ENCODE measurements at regions not wholly inside any gene's neighbourhood (a gene's known extent, or its start where the extent isn't known, plus 50 kb on each side); places are given as distances from the start of the nearest gene placed in this dataset.

DNA sequence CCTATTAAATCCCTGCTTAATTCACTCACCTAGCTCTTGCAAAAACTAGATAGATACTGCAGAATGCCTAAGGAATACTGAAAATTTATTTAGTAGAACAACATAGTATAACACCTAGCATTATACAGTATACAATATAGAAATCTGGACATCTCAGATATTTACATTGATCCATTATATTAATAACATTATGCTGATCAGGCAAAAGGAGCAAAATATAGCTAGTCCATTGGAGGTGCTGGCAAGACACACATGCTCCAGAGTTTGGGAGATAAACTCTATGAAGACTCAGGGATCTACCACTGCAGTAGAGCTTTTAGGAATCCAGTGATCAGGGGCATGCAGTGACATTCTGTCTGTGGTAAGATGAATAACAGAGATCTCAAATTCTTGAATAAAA, 357.6 kb downstream of the TBC1D4 start:
- no peak for DNase-seq

DNA sequence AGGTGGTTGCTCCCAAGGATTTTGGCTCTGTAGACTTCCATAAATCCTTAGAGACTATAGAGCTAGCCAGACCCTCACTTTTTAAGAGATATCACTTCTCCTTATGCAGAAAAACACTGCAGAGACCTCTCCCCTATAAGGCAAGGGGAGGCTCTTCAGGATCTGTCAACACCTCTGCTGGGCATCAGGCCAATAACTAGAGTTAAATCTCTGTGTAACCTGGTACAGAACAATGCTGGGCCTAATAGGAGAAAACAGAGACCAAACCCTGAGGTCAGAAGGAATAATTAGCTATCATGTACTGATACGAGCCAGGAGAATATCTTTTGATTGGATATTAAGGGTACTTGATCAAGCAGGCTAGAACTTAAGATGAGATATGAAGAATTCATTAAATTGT, 358.5 kb downstream of the TBC1D4 start:
- no peak for DNase-seq

GRCh38 chr13:75120085-75120484, 361.9 kb downstream of the TBC1D4 start:
- DNase-seq: no peak

- no peak for DNase-seq
Measured at GRCh38 chr13:75115171-75115570, 366.8 kb downstream of the TBC1D4 start.

DNA sequence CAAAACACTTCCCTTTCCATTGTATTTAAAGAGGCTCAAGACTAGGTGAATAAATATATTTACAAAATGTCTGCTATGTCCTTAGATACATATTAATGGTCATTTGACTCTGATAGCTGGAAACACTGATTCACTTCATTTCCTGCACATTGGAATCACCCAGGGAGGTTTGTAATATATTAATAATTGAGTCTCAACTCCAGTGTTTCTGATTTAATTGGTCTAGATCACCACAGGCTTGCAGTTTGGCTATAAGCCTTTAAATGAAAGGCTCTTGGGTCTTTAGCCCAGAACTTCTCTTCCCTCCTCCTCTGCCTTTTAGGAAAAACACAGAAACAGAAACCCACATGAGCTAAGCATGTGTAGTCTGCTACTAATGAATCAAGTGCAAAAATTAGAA, 378.0 kb downstream of the TBC1D4 start:
- DNase-seq: no peak

DNA sequence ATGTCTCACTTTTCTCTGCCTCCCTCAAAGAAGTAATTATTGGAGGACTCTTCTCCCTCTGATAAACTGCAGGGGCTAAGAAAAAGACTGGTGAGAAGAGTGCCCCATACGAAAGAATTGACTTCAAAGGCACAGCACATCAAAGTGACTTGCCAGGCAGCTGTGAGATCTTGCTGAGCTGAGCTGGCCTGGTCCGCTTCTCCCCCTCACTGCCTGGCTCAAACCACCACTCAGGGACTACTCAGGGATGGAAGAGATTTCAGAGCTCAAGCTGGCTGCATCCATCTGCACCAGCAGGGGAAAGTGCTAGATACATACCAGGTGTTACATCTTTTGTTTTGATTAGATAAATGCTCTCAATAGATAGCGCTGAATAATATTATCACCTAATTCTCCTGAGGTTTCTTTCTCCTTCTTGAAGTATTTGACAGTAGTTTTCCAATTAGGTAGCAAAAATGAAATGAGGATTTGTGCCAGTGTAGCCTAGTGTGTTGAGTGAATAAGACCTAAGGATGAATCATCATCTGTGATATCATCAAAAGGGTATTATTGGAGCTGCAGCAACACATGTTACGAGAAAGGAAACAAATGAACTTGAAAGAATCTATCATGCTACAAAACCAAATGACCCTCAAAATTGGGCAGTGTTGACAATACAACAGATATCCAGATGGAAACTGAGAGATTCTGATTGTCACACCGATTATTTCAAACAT, 379.8 kb downstream of the TBC1D4 start:
- DNase-seq: no peak

DNA sequence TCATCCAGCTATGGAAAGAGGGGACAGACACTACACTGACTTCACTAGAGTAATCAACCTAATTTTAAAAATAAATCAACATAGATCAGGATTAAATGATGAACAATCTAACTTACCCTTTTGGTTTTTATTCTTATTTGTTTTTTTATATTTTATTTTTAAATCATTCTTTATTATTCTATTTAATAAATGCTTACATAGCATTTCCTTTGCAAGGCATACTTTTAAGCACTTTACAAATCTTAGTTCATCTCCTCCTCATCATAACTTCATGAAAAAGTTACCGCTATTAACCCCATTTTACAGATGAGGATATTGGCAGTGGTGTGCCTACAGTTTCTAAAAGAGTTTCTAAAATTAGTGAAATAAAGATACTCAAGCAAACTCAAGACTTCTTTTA, 380.6 kb downstream of the TBC1D4 start:
- no peak for DNase-seq

DNA sequence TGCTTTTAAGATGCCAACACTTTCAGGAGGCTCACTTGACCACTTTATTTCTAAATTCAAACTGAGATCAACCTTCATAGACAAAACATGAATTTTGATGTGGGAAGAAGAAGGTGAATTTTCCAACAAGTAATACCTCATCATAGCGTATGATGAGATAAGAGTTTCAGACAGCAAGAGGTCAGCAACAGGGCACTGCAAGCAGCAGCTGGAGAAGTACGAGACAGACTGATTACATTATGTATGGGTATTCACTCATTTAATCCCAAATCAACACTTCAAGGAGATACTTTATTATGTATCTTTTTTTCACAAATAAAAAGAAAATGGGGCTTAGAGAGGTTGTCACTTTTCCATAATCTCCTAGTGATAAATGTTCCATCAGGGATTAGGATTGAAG, 389.8 kb downstream of the TBC1D4 start:
- no peak for DNase-seq

DNA sequence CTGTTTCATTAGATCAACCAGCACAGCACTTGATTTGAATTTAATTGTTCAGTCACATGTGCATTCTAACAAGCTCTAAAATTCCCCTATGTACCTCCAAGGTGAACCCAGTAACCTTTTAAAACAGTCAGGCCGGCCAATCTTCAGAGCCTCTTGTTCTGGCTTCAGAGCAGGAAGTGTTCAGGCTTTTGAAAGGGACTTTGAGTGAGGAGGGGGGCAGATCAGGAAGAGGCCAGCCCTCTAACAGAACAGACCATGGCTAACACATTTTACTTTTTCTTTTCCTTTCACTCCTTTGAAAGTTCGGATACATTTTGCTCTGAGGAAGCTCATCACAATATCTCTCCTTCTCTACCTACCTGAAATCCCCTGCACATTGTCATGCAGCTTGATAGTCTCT, 390.3 kb downstream of the TBC1D4 start:
- no peak for DNase-seq

- no peak for DNase-seq
Measured at GRCh38 chr13:75090872-75091615, 390.9 kb downstream of the TBC1D4 start.

- no peak for DNase-seq
Measured at GRCh38 chr13:75088915-75089314, 393.1 kb downstream of the TBC1D4 start.

DNA sequence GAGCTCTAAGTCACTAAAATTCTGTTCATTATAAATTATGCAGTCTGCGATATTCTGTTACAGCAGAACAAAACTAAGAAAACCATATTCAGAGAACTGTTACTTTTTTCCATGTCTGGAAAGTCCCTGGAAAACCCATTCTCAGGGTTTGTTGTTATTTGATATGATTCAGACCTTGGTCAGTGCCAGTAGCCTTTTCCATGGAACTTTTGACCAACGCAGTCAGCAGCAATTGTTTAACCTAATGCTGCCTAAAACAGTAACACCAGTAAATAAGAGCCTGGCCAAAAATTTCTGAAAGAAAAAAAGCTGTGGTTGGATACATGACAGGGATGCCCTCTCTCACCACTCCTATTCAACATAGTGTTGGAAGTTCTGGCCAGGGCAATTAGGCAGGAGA, 402.7 kb downstream of the TBC1D4 start:
- DNase-seq: no peak

GRCh38 chr13:75076476-75076875, 405.5 kb downstream of the TBC1D4 start:
- no peak for DNase-seq

DNA sequence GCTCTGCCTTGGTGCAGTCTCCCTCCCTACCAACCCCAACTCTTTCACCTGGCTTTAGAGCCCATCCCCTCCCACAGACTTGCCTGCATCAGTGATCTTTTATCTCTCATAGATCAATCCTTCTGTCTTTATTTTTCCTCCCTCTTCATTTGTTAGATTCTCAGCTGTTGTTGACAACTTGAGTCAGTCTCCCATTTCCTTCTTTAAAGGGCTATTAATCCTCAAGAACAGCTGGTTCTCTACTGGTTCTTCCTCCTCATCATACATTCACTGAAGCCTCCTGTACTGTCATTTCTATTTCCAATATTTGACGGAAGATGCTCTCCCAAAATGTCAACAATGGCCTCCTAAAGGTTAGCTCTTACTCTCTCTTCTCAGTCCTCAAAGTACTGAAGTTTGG, 408.2 kb downstream of the TBC1D4 start:
- DNase-seq: no peak

- DNase-seq: no peak
Measured at GRCh38 chr13:75072891-75073290, 409.1 kb downstream of the TBC1D4 start.

DNA sequence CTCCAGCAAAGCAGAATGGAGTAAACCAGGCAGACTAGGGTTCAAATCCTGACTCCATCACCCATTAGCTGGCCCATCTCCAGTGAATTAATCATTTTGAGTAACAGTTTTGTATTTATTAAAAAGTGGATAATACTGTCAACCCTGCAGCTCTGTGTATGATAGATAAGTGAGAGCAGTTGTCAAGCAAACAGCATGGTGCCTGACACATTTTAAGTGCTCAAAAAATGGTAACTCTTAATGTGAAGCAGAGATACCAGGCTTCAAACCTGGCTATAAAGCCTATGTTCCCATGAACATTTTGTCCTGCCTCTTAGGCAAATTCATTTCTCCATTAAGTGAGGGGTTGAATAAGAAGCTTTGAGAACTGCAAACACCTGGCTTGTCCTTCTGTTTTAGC, 409.6 kb downstream of the TBC1D4 start:
- DNase-seq: no peak

DNA sequence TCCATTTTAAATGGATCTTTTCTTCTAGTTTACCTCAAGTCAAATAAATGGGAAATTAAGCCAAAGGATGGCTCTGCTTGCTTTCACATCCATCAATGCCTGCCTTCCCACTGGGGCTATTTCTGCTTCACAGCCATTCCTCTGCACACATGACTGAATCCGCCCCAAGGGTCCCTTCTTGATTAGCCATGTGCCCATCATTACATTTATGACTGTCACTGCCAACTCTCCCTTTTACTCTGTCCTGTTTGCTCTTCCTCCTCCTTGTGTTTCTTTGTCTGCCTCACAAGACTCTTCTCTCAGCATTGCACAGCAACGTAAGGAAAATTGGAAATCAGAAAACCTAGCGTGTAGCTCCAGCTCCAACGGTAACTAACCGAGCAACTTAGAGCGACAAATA, 410.2 kb downstream of the TBC1D4 start:
- no peak for DNase-seq

DNA sequence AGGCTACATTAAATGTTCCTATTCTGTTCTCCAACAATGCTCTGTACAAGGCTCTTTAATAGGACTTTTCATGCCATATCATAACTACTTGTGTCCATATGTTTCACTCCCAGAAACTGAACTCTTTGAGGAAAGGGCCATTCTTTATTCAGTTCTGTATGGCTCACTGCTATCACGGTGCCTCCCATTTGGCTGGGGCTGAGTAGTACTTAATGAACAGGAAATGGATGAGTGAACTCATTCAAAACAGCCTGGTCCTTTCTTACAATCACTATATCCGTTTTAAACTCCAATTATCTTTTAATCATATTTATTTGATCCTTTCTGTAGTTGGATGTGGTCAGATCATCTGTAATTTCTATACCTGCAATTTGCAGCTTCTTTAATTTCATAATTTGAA, 410.6 kb downstream of the TBC1D4 start:
- DNase-seq: no peak

- DNase-seq: no peak
Measured at GRCh38 chr13:75061909-75062308, 420.1 kb downstream of the TBC1D4 start.

DNA sequence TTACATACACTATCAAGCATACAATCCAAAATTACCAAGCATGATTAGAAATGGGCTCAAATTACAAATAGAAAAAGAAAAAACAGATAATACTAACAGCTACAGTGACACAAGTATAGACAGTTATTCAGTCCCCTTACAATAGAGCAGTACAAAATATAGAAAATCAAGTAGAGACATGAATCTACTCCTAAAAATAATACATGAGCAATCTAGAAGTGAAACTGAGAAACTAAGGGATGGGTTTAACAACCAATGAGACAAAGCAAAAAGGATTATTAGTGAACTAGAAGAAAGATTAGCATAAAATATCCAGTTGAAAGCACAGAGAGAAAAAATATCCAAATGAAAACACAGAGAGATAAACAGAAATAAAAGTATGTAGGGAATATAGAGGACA, 426.7 kb downstream of the TBC1D4 start:
- no peak for DNase-seq

DNA sequence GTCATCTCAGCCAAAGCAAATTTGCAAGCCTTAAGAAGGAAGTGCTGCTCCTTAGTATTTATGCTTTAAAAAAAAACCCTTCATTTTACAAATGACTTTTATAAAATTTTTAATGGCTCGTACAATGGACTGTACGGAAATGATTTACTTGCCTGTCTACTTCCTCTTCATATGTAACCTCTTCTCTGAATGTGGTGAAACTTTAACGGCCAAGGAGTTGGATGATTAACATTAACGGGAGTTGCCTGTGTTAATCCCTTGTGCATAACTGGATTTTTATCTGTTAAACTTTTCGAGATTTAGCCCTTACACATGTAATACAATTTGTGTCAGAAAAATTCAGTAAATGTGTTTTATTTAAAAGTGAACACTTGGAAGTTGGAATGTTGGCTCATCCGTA, 429.4 kb downstream of the TBC1D4 start:
- no peak for DNase-seq

DNA sequence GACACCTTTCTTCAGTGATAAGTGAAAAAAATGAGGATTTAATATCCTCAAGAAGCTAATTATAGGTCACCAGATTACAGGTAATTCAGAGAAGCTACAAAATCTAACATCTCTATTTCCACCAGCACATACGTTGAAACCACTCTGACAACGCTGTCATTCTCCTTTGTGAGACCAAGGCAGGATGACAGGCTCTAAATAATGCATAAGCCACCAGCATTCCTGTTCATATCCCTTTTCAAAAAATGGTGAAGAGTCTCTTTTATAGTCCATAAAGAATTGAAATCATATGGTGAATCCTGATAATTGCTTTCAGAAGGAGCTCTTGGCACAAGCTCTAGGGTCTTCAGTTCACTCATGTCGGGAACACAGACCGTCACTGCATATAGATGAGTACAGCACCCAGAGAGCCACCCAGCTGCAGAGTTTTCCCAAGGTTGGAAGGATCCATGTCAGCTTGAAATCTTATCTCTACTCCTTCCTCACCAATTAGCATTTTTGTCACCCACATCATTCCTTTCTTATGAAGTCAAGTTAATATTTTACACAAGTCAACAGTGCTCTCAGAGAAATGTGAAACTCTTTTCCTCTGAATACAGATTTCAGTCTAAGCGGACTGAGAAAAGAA, 431.4 kb downstream of the TBC1D4 start:
- no peak for DNase-seq

- no peak for DNase-seq
Measured at GRCh38 chr13:75049735-75050335, 432.1 kb downstream of the TBC1D4 start.

DNA sequence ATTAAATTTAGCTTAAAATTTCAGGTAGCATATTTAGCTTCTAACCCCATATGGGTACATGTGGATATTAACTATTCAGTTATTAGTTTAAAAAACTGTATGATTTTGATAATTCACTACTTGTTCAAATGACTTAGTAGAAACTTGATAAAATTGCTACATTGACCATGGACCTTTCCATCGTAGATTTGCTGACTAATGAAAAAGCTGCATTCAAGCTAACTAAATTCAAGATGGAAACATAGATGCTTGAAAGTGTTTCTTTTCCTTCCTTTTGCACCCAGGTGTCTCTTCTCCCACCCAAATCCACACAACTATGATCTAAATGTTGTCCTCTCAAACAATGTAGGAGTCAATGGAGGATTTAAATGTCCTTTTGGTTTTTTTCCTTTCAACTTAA, 439.2 kb downstream of the TBC1D4 start:
- no peak for DNase-seq
